ENCODE measurements at regions not wholly inside any gene's neighbourhood (a gene's known extent, or its start where the extent isn't known, plus 50 kb on each side); places are given as distances from the start of the nearest gene placed in this dataset.

- DNase-seq (ENCODE audit: low read depth in 2 of 2), result no peak
Observed at GRCh38 chr2:62281663-62282062, 85.7 kb downstream of the B3GNT2 start.

- no peak for DNase-seq (ENCODE audit: low read depth in 2 of 2)
Observed at GRCh38 chr2:62277688-62278087, 81.8 kb downstream of the B3GNT2 start.
